HUES64 (cell line): ENCODE measurements at regions not wholly inside any gene's neighbourhood (a gene's known extent, or its start where the extent isn't known, plus 50 kb on each side); places are given as distances from the start of the nearest gene placed in this dataset.

ENCODE experiments used
- H3K27ac ChIP-seq: 2 replicates; pipeline ENCODE4 v1.7.0; 2013; ENCODE audit warnings: low read depth, low read length, inconsistent platforms
- H3K27me3 ChIP-seq: 2 replicates; pipeline ENCODE4 v1.6.1; 2013; ENCODE audit warnings: mild to moderate bottlenecking, low read length; ENCODE audit not compliant: insufficient read depth
- H3K36me3 ChIP-seq: 2 replicates; pipeline ENCODE4 v1.6.1; 2013; ENCODE audit warnings: mild to moderate bottlenecking, low read length; ENCODE audit not compliant: insufficient read depth
- H3K4me1 ChIP-seq: 2 replicates; pipeline ENCODE4 v1.6.1; 2013; ENCODE audit warnings: mild to moderate bottlenecking, low read length, moderate library complexity; ENCODE audit not compliant: insufficient read depth
- H3K4me3 ChIP-seq: 2 replicates; pipeline ENCODE4 v1.5.1; 2013; ENCODE audit warnings: mild to moderate bottlenecking, low read length, moderate library complexity
- H3K9ac ChIP-seq: 2 replicates; pipeline ENCODE4 v1.6.1; 2013; ENCODE audit warnings: mild to moderate bottlenecking, low read depth, low read length
- H3K9me3 ChIP-seq: 2 replicates; pipeline ENCODE4 v1.6.1; 2013; ENCODE audit warnings: low read depth, low read length; ENCODE audit not compliant: insufficient read depth
- WGBS: fragments of 150-250, 120-280 bp; methylation state at CpG from one replicate; pipeline ENCODE4 v1.1.7; 2013; ENCODE audit warnings: missing lambda C conversion rate; 5-methylcytosine and 5-hydroxymethylcytosine counted together

DNA sequence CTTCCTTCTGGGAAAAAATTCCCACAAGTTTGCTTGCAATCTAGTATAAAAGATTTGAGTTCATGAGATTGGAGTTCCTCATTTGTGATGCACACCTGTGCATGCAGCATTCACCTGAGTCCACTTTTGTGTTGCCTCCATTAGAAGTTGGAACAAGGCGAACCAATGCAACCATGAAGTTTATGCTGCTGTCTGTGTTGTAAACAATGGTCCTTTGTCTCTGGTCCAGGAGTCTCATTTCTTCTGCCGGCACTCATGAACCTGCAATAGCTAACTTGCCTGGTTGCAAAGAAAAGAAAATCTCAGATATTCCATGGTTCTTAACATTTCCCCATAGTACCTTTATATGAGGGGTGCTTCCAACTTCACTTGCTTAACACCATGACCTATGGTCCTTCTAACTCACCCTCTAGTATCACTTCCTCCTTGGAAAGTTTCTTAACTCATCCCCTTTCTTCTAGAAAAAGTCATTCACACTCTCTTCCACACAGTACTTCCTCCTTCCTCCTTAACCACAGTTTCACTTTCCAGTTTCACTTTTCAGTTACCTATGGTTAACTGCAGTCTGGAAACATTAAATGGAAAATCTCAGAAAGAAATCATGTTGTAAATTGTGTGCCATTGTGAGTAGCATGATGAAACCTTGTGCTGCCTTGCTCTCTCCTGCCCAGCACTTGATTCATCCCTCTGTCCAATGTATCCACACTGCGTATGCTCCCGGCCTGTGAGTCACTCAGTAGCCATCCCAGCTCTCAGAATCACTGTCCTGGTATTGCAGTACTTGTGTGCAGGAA lies 128.8 kb upstream of the TRIB2 start:
- H3K9me3 ChIP-seq: no peaks in the 10 kb centered on the region
- H3K27ac ChIP-seq: no peak overlapping the region
- H3K27me3 ChIP-seq: no peaks in the 10 kb centered on the region
- no peaks in the 10 kb centered on the region for H3K36me3 ChIP-seq
- no peak overlapping the region for H3K9ac ChIP-seq
- no peak overlapping the region for H3K4me3 ChIP-seq
- H3K4me1 ChIP-seq: no peaks in the 10 kb centered on the region
- 95% methylated on average over 4 of the region's 4 CpGs for WGBS

DNA sequence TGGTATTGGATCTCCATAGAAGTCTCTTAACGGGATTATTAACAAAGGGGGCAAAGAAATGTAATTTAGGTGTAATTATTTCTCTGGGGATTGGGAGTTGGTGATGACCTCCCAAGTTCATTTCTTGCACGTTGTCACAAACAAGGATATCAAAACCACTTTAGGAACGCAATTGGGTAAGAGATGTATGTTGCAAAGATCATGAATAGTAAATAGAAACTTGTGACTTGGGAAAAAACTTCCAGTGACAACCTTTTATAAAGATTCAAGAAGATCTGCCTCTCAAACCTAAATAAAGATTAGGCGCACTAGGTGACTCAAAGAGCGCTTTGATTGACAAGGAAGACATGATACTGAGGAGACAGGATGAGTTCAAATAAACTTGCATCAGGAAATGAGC lies 127.8 kb upstream of the TRIB2 start:
- 99% methylated on average over 4 of the region's 5 CpGs for WGBS
- no peak overlapping the region for H3K27ac ChIP-seq
- no peaks in the 10 kb centered on the region for H3K27me3 ChIP-seq

DNA sequence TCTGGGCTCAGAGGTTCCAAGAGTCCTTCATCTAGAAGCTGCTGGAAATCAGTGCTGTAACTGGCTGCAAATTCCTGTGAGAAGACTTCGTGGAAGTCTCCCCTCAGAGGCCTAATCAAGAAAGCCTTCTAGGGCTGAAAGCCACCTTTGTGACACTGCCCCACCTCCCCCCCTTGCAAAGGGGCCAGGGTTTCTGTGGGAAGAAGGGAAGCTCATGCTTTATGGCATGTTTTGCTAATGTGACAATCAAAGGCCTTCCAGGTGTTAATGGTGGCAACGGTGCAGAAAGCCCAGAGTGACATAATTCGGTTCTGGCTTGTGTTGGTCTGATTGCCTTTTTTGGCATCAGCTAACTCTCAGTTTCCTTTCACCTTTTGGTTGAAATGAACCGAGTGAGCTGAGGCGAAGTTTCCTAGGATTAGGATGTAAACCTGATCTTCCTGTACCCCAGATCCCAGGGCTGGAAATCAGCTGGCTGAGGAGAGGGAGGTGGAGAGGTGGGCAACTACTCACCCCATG lies 126.9 kb upstream of the TRIB2 start:
- no peaks in the 10 kb centered on the region for H3K4me1 ChIP-seq
- H3K9ac ChIP-seq: no peak overlapping the region
- no peaks in the 10 kb centered on the region for H3K36me3 ChIP-seq
- no peak overlapping the region for H3K27ac ChIP-seq
- no peaks in the 10 kb centered on the region for H3K27me3 ChIP-seq
- 83% methylated on average over 5 of the region's 5 CpGs for WGBS
- H3K9me3 ChIP-seq: no peaks in the 10 kb centered on the region
- no peak overlapping the region for H3K4me3 ChIP-seq

More for the DNA sequence above, 127.8 kb upstream of the TRIB2 start:
- H3K4me1 ChIP-seq: no peaks in the 10 kb centered on the region
- H3K9me3 ChIP-seq: no peaks in the 10 kb centered on the region
- no peak overlapping the region for H3K4me3 ChIP-seq
- H3K9ac ChIP-seq: no peak overlapping the region
- no peaks in the 10 kb centered on the region for H3K36me3 ChIP-seq

DNA sequence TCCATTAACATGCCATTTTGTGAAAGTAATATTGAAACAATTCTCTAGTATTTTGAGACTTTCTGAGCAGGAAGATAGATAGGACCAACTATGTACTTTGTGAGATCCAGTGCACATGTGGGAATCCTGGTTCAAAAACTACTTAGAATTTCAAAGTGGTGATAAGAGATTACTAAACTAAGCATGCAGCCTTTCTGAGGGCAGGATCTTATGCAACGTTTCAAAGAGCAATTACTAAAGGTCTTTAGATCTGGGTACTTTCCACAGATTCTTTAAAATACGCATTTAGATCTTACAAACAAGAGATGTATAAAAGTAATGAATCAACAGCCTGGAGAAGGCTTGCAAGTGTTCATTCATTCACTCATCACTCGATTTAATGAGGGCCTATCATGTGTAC lies 124.4 kb upstream of the TRIB2 start:
- Histone ChIP-seq H3K36me3 (no peaks in the 10 kb centered on the region), H3K27me3 (no peaks in the 10 kb centered on the region), H3K9ac (no peak overlapping the region), H3K9me3 (no peaks in the 10 kb centered on the region), H3K27ac (no peak overlapping the region), H3K4me1 (no peaks in the 10 kb centered on the region), H3K4me3 (no peak overlapping the region)
- 97% methylated on average over 2 of the region's 3 CpGs for WGBS

DNA sequence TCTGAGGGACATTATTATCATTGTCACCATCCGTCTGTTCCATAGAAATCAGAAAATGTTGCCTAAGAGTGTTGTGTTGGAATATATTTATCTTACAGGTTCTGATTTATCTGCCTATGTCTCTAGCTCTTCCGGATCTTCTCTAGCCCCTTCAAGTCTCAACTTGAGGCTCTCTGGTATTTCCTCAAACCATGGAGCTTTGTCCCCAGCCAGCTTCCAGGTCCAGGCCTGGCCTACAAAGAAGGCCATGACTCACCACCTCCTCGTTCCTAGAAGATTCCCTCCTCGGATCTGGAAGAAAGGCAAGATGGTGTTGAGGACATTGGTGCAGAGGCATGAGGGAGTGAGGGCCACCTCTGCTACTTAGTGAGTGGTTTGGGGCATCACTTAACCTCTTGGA lies 122.1 kb upstream of the TRIB2 start:
- Histone ChIP-seq H3K27ac (no peak overlapping the region), H3K36me3 (no peaks in the 10 kb centered on the region), H3K27me3 (no peaks in the 10 kb centered on the region), H3K4me1 (no peaks in the 10 kb centered on the region), H3K4me3 (no peak overlapping the region), H3K9ac (no peak overlapping the region), H3K9me3 (no peaks in the 10 kb centered on the region)
- 98% methylated on average over 3 of the region's 4 CpGs for WGBS

DNA sequence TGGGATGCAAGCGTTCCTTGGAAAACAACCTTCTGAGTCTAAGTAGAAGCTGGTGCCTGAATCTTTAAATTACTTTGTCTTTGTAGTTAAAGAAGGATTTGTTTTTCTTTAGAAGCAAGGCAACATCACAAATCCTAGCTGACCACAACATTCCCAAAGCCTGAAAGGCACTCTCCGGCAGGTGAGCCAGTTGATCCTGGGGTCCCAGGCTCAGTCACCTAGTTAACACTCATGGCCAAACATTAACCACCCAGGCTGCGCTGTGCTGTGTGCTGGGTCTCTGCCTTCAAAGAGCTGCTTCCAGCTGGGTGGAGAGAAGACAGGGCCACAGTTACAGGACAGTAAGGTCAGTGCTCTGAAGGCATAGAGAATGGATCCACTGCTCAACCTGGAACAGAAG lies 120.0 kb upstream of the TRIB2 start:
- H3K4me1 ChIP-seq: no peaks in the 10 kb centered on the region

DNA sequence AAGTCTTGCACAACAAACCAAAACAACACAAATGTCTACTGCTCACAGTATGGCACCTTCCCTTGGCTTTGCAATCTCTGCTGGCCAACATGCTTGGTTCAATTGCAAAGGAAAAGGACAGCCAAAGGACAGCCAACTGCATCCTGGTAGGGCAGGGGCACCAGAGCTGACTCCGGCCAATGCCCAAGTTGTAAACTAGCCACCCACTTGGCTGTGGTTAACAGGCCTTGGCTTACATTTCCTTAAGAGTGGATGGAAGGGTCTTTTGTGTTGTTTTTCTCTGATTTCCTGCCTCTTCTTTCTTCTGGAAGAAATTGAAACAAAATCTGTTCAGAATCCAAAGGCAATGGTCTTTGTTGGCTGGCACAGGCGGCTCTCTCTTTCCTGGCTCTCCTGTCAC lies 119.1 kb upstream of the TRIB2 start:
- Histone ChIP-seq H3K27me3 (no peaks in the 10 kb centered on the region), H3K9me3 (no peaks in the 10 kb centered on the region), H3K27ac (no peak overlapping the region), H3K4me3 (no peak overlapping the region), H3K9ac (no peak overlapping the region), H3K36me3 (no peaks in the 10 kb centered on the region), H3K4me1 (no peaks in the 10 kb centered on the region)
- WGBS: 96% methylated on average over 2 of the region's 2 CpGs

More for the DNA sequence above, 120.0 kb upstream of the TRIB2 start:
- no peaks in the 10 kb centered on the region for H3K36me3 ChIP-seq
- WGBS: 94% methylated on average over 3 of the region's 3 CpGs
- no peak overlapping the region for H3K27ac ChIP-seq
- no peaks in the 10 kb centered on the region for H3K9me3 ChIP-seq
- H3K27me3 ChIP-seq: no peaks in the 10 kb centered on the region
- H3K4me3 ChIP-seq: no peak overlapping the region
- H3K9ac ChIP-seq: no peak overlapping the region

DNA sequence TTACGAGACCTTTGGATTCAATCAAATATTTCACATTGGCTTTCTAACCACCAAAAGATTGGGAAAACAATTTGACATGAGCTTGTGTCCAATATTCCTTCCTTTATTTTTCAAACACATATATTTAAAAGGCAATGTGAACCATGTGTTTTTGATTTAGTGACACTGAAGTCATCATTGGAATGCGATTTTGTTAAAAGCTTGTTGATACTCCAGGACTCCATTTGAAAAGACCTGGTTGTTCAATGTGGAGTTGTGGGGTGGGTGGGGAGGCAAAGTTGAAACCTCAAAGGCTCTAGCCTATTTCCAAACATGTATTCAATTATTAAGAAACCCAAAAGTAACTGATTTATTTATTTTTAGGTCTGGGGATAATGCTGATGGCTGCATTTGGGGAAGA lies 114.1 kb upstream of the TRIB2 start:
- 96% methylated on average over 2 of the region's 2 CpGs for WGBS

DNA sequence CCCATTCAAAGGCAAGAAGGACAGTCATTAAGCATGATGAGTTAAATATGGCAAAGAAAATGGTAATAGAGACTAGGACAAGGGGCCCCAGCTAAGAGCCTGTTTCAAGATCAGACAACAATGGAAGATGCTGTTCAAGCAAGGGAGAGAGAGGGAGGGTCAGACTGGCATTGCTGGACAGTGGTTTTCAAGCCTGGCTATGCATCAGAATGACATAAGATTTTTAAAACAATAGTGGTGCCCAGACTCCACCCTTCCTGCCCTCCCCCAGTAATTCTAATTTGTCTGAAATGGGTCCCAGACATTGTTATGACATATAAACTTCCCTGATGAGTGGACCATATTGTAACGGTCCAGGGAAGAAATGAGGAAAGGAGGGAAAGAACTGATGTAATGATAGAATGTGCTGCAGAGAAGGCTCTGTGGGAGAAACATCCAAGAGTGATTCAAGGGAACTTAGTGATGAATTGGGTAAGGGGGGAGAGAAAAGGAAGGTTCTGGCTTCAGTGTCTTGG lies 112.9 kb upstream of the TRIB2 start:
- Histone ChIP-seq H3K4me3 (no peak overlapping the region), H3K27ac (no peak overlapping the region), H3K9ac (no peak overlapping the region), H3K36me3 (no peaks in the 10 kb centered on the region), H3K4me1 (peaks cover 4% of the 10 kb centered on the region; the same call in 1 of the 2 replicates), H3K27me3 (no peaks in the 10 kb centered on the region), H3K9me3 (no peaks in the 10 kb centered on the region)
- WGBS: 94% methylated on average over 1 of the region's 1 CpG

More for the DNA sequence above, 114.1 kb upstream of the TRIB2 start:
- H3K36me3 ChIP-seq: no peaks in the 10 kb centered on the region
- H3K4me1 ChIP-seq: no peaks in the 10 kb centered on the region
- no peaks in the 10 kb centered on the region for H3K9me3 ChIP-seq
- no peak overlapping the region for H3K9ac ChIP-seq
- no peaks in the 10 kb centered on the region for H3K27me3 ChIP-seq
- no peak overlapping the region for H3K4me3 ChIP-seq
- H3K27ac ChIP-seq: no peak overlapping the region

DNA sequence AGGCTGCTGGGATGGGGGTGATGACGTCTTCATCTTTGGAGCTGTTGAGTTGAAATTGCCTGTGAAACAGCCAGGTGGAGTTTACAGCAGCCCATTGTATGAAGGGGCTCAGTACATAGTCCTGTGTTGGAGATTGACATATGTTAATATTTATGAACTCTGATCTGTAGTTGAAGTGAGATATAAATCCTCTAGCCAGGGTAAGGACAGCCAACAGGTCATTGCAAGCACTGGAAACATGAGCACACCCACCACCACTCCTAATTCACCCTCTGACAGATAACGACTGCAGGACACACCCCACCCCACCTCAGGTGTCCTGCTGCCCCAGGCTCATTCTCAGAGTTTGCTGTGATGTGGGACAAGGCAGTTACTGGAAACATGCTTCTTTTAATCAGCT lies 112.4 kb upstream of the TRIB2 start:
- H3K27ac ChIP-seq: no peak overlapping the region
- no peak overlapping the region for H3K4me3 ChIP-seq
- H3K4me1 ChIP-seq: peaks cover 4% of the 10 kb centered on the region; the same call in 1 of the 2 replicates
- 81% methylated on average over 2 of the region's 2 CpGs for WGBS
- H3K9me3 ChIP-seq: no peaks in the 10 kb centered on the region
- no peaks in the 10 kb centered on the region for H3K36me3 ChIP-seq
- no peaks in the 10 kb centered on the region for H3K27me3 ChIP-seq
- H3K9ac ChIP-seq: no peak overlapping the region

DNA sequence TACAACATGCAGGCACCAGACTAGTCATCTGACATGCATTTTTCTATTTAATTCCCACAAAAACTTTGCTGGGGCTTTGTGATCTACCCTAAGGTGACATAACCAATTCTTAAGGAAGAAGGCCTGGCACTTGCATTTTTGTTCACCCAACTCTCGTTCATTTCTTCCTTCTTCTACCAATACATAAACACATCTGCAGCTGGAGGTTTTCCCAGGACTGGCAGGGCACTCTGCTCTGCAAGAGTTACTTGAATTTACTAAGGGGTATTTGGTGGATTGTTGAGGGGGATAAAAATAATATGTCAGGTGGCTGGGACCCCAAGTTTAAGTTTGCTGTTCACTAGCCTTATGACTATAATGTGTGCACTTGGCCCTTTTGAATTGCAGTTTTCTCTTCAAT lies 111.4 kb upstream of the TRIB2 start:
- H3K27me3 ChIP-seq: no peaks in the 10 kb centered on the region
- peaks cover 4% of the 10 kb centered on the region; the same call in 1 of the 2 replicates for H3K4me1 ChIP-seq
- WGBS: 95% methylated on average over 1 of the region's 1 CpG
- no peak overlapping the region for H3K4me3 ChIP-seq
- no peak overlapping the region for H3K9ac ChIP-seq
- no peaks in the 10 kb centered on the region for H3K9me3 ChIP-seq
- no peak overlapping the region for H3K27ac ChIP-seq
- H3K36me3 ChIP-seq: no peaks in the 10 kb centered on the region
